ENCODE measurements at regions not wholly inside any gene's neighbourhood (a gene's known extent, or its start where the extent isn't known, plus 50 kb on each side); places are given as distances from the start of the nearest gene placed in this dataset.
"Not testable (repeated sequence)": the region's sequence is repeated elsewhere in the genome, so short reads cannot be mapped to it uniquely, and the experiment has no call there.

GRCh38 chr10:9913876-9914514, 1103.7 kb upstream of the CELF2 start:
- no peak for DNase-seq (ENCODE audit: low read depth)

- no peak for DNase-seq (ENCODE audit: low read depth)
These were observed 1096.1 kb upstream of the CELF2 start for GRCh38 chr10:9921544-9921943.

- no peak for DNase-seq (ENCODE audit: low read depth)
These were observed 1095.4 kb upstream of the CELF2 start for GRCh38 chr10:9922126-9922870.

- DNase-seq (ENCODE audit: low read depth) = no peak
These were observed 1091.7 kb upstream of the CELF2 start for GRCh38 chr10:9926003-9926402.

- no peak for DNase-seq (ENCODE audit: low read depth)
These were observed 1090.8 kb upstream of the CELF2 start for GRCh38 chr10:9926881-9927280.

GRCh38 chr10:9939716-9940115, 1078.0 kb upstream of the CELF2 start:
- no peak for DNase-seq (ENCODE audit: low read depth)

GRCh38 chr10:9944690-9945089, 1073.0 kb upstream of the CELF2 start:
- DNase-seq (ENCODE audit: low read depth) = no peak

- no peak for DNase-seq (ENCODE audit: low read depth)
These were observed 1067.6 kb upstream of the CELF2 start for GRCh38 chr10:9950070-9950469.

- DNase-seq (ENCODE audit: low read depth) = no peak
These were observed 1066.0 kb upstream of the CELF2 start for GRCh38 chr10:9951481-9952257.

GRCh38 chr10:9957351-9957750, 1060.3 kb upstream of the CELF2 start:
- no peak for DNase-seq (ENCODE audit: low read depth)

GRCh38 chr10:9957876-9958275, 1059.8 kb upstream of the CELF2 start:
- DNase-seq (ENCODE audit: low read depth) = not testable (repeated sequence)

GRCh38 chr10:9965341-9965740, 1052.3 kb upstream of the CELF2 start:
- no peak for DNase-seq (ENCODE audit: low read depth)

GRCh38 chr10:9986786-9987185, 1030.9 kb upstream of the CELF2 start:
- no peak for DNase-seq (ENCODE audit: low read depth)

- DNase-seq (ENCODE audit: low read depth) = no peak
These were observed 1030.5 kb upstream of the CELF2 start for GRCh38 chr10:9987197-9987596.

- DNase-seq (ENCODE audit: low read depth) = no peak
These were observed 1025.0 kb upstream of the CELF2 start for GRCh38 chr10:9992661-9993060.

- no peak for DNase-seq (ENCODE audit: low read depth)
These were observed 1023.5 kb upstream of the CELF2 start for GRCh38 chr10:9994131-9994530.

- DNase-seq (ENCODE audit: low read depth) = no peak
These were observed 1018.0 kb upstream of the CELF2 start for GRCh38 chr10:9999627-10000026.

- DNase-seq (ENCODE audit: low read depth) = no peak
These were observed 1009.7 kb upstream of the CELF2 start for GRCh38 chr10:10007957-10008356.

- no peak for DNase-seq (ENCODE audit: low read depth)
These were observed 1007.3 kb upstream of the CELF2 start for GRCh38 chr10:10010397-10010796.

- DNase-seq (ENCODE audit: low read depth) = no peak
These were observed 1002.8 kb upstream of the CELF2 start for GRCh38 chr10:10014846-10015245.

- no peak for DNase-seq (ENCODE audit: low read depth)
These were observed 1000.0 kb upstream of the CELF2 start for GRCh38 chr10:10017716-10018115.

- no peak for DNase-seq (ENCODE audit: low read depth)
These were observed 996.7 kb upstream of the CELF2 start for GRCh38 chr10:10020945-10021344.

- DNase-seq (ENCODE audit: low read depth) = no peak
These were observed 984.7 kb upstream of the CELF2 start for GRCh38 chr10:10032991-10033390.

All from activated gamma-delta T cell treated with anti-CD3 and anti-CD28 coated beads, Interleukin-2, amount 50 U/mL, for 16 hours (primary cell).